ENCODE measurements at regions not wholly inside any gene's neighbourhood (a gene's known extent, or its start where the extent isn't known, plus 50 kb on each side); places are given as distances from the start of the nearest gene placed in this dataset. TPM values are rescaled to one million over a fixed set of nuclear protein-coding genes. Genes with fewer than 3 reads are reported as not detected.

Small RNA genes in the stretch of these regions (small RNA-seq; reads per million reads assigned to genes)
- not detected for gene RNU6ATAC33P (ENCODE audit: insufficient read depth)
